ENCODE measurements at regions not wholly inside any gene's neighbourhood (a gene's known extent, or its start where the extent isn't known, plus 50 kb on each side); places are given as distances from the start of the nearest gene placed in this dataset.
A peak's percentile ranks its signal among the peaks of the same experiment; 100 is the strongest.

- DNase-seq: no peak
Observed at GRCh38 chr16:73798471-73798870, 498.1 kb upstream of the PSMD7 start.

GRCh38 chr16:73797115-73797514 is 499.5 kb upstream of the PSMD7 start:
- DNase-seq: no peak

GRCh38 chr16:73796241-73796640 is 500.4 kb upstream of the PSMD7 start:
- DNase-seq: no peak

DNA sequence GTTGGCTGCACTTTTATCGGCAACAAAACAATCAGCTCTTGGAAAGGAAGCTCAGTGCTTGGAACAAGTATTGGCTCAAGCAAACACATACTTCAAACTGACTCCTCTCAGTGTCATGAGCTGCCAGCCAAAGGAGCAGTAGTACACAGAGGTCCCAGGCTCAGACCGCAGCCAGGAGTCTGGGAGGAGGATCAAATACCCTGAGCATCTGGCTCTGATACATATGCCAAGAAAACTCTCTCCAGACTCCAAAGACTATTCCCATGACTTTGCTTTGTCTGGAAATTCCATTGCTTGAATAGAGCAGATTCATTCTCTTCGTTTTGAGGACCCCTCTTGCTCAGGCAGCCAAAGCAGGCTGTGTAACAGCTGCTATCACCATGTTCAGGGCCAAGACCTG is 501.6 kb upstream of the PSMD7 start:
- no peak for DNase-seq

GRCh38 chr16:73793871-73794437 is 502.7 kb upstream of the PSMD7 start:
- no peak for DNase-seq

DNA sequence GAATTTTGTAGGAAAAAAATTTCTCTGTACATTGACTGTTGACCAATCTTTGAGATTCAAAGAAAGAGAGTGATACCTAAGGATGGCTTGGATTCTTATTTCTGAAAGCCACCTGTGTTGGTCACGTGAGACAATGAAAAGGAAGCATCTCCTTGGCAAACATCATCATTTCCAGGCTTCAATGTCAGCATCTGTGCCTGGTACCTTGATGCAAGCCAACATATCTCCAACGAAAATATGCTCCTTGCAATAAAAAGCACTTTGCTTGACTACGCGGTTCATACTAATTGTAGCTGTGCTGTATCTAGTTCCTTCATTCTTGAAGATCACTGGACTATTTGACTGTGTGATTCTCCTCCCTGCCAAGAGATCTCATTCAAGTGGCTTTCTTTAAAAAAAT is 503.4 kb upstream of the PSMD7 start:
- DNase-seq: no peak

- no peak for DNase-seq
Observed at GRCh38 chr16:73792199-73793020, 504.2 kb upstream of the PSMD7 start.

GRCh38 chr16:73781297-73781696 is 515.3 kb upstream of the PSMD7 start:
- no peak for DNase-seq

- no peak for DNase-seq
Observed at GRCh38 chr16:73778887-73779286, 517.7 kb upstream of the PSMD7 start.

DNA sequence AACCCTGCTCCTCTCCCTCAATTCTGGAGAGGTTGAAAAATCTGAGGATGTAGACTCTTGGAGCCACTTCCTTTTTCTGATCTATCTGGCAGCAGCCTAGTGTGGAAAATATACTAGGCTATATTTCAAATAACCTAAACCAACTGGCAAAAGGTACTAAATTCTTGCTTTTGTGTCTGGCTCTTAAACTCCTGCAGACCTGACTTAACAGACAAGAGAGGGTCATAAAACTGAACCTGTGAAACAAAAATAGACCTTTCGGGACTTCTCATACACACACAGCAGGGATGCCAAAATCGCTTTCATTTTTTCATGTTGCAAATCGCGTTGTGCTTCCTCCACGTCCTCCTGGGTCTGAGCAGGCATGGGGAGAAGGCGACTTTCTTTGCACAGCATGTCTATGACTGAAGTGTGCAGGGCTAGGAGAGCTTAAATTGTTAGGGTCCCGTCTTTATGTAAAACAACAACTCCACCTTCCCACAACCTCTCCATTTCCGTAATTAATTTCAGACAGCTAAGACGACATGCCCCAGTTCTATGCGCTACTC is 520.7 kb upstream of the PSMD7 start:
- DNase-seq: no peak

DNA sequence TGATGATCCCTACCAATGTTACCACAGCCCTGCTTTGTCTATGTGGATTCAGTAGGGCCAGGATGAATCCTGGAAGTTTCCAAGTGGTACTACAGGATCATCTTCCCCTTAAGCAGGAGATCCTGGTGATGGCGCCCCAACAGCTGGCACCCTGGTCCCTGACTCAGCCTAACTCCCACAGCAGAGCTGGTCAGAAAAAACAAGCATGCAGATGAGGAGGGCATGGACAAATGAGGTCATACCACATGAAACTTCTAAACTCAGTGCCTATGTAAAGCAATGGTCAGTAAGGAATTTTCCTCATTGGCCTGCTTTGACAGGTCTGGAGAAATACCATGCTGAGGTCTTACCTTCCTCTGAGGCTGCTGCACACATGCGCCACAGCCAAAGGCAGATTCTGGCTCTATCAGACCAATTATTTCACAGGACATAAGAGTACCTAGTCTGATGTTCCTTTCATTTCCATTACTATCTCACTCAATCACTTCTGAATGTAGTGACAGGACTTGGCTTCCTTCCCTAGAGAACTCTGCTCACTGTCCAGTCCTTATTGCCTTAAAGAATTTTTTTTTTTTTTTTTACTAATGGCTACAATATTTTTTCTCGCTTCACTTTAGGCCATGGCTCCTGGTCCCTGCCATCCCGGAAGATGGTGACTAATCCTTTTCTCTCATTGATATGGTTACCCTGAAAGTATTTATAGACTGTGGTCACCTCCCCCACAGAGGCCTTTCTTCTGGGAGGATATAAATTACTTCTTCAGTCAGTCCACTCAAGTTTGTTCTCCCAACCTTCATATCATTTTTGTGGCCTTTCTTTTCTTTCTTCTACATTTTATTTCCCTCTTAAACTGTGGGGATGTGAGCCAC is 525.2 kb upstream of the PSMD7 start:
- DNase-seq: no peak

DNA sequence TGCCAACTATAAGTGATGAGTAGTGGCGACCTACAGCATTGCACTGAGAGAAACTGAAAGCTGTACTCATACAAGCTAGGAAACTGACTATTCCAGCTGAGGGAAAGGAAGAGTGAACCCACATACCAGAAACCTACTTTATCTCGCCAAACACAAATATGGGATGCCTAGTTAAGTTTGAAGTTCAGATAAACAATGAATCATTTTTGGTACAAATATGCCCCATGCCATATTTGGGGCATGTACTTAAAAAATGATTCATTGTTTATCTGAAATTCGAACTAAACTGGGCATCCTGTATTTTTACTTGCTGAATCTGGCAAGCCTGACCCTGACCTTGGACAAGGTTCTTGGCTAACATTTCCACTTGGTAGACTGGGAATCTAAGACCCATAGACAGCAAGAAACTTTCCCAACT is 527.8 kb upstream of the PSMD7 start:
- no peak for DNase-seq

DNA sequence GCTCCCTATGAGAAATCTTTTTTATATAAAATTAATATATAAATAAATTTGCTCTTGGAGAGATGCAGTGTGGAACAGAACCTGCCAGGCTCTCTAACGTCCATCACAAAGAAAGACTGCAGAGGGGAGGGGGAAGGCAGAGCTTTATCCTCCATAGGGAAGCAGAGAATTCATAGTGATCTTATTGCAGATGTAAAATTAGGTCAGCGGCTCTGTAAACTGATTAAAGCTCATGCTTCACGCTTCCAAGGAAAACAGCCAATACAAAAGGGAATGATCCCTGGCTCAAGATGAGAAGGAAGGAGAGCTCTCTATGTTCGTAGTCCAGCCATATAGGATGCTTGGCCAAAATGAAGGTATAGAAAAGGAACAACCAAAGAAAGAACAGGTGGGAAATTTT is 532.3 kb upstream of the PSMD7 start:
- no peak for DNase-seq

GRCh38 chr16:73756289-73757178 is 540.1 kb upstream of the PSMD7 start:
- no peak for DNase-seq

GRCh38 chr16:73753931-73754330 is 542.7 kb upstream of the PSMD7 start:
- DNase-seq: no peak

- DNase-seq: no peak
Observed at GRCh38 chr16:73750639-73751038, 546.0 kb upstream of the PSMD7 start.

DNA sequence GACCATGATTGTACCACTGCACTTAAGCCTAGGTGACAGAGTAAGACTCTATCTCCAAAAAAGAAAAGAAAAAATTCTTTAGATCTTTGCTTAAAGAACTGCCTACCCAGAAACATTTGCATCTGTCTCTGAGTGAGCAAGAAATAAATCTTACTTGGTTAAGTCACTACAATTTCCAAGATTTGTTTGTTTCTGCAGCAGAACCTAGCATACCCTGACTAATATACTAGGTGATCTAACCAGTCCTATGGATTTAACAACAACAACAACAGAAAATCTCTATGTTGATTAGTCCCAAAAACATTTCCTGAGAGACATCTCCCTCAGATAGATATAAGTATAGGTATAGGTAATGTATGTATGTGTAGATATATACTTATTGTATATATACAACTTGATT is 549.3 kb upstream of the PSMD7 start:
- DNase-seq: no peak

- DNase-seq: no peak
Observed at GRCh38 chr16:73746554-73746953, 550.1 kb upstream of the PSMD7 start.

GRCh38 chr16:73743665-73744496 is 552.7 kb upstream of the PSMD7 start:
- DNase-seq: peak; percentile 2

DNA sequence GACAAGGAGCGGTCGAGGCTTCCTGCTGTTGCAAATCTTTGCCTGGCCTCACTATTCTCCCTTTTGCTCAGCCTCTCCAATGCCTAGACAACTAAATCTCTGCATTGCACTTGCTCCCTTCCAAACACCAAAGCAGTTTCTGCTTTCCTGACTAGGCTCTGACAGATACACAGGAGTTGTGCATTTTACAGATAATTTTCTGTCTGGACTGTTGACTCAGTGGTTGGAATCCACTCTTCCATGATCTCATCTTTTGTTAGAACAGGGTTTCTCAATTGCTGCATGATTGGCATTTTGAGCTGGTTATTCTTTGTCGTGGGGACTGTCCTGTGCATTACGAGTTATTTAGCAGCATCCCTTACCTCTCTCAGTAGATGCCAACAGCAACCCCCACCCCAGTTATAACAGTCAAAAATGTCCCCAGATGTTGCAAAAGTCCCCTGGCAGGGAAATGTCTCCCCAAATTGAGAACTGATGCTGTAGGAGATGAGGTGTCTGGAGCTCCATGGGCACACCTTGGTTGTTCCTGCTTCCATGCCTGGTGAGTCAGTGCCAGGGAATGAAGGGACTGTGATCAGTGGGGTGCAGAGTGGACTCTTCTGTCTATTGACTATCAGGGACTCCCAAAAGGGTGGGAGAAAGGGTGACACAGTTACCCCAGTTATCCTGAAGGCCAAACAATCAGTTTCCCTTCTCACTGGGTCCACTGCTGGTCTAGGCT is 557.4 kb upstream of the PSMD7 start:
- no peak for DNase-seq

- no peak for DNase-seq
Observed at GRCh38 chr16:73738266-73738665, 558.3 kb upstream of the PSMD7 start.

All from stimulated activated CD4-positive, alpha-beta T cell treated with anti-CD3 and anti-CD28 coated beads, Interleukin-15, amount 100 ng/mL, for 24 hours (primary cell).